HG03060 (cell line): ENCODE measurements at regions not wholly inside any gene's neighbourhood (a gene's known extent, or its start where the extent isn't known, plus 50 kb on each side); places are given as distances from the start of the nearest gene placed in this dataset.
"Not testable (repeated sequence)": the region's sequence is repeated elsewhere in the genome, so short reads cannot be mapped to it uniquely, and the experiment has no call there.

Experiments
- ATAC-seq: cut with Tn5 transposase; IDR thresholded peaks from one replicate; pipeline ENCODE4 v1.9.1; 2021; ENCODE audit warnings: low read depth, moderate number of reproducible peaks; ENCODE audit not compliant: unreplicated experiment

DNA sequence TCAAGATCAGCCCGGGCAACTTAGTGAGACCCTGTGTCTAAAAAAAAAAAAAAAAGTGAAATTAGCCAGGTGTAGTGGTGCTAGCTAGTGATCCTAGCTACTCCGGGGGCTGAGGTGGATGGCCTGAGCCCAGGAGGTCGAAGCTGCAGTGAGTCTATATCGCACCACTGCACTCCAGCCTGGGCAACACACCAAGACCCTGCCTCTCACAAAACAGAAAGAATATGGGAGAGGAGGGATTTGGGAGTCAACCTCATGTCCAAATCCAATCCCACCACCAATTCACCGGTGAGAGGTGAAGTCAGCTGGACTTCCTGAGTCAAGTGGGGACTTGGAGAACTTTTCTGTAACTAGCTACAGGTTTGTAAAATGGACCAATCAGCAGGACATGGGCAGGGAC lies 80.5 kb upstream of the MFGE8 start:
- ATAC-seq, result no peak

DNA sequence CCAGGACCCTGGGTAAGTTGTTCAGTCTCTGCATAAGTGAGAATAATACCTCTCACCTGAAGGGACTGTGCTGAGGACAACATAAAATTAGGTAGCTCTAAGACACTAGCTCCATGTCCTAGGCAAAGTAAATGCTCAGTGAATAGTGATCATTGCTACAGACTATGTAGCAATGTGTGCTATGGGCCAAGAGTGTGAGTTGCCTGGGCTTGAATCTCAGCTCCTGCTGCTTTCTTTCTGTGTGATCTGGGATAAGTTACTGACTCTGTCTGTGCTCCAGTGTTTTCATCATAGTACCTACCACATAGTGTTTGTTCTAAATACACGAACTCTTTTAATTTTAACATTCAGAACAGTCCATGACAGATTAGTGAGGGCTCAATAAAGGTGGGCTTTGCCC lies 81.1 kb upstream of the MFGE8 start:
- ATAC-seq, result no peak

DNA sequence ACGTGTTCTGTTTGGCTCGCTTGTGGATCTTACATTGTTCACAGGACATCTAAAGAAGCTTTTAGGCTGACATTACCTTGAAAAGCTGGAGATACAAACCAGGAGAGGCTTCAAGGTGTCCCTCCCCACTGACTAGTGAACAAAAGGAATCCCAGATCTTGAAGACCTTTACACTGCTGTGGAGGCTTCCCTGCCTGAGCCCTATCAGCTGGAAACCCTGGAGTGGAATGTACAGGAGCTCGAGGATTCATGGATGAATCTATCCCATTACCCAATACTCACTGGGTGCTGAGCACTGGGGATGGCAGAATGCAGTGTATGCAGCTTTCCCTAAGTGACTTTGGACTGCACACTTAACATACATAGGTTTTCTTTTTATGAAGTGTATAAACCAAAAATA lies 82.3 kb upstream of the MFGE8 start:
- no peak for ATAC-seq

GRCh38 chr15:88997531-88997930 lies 84.4 kb upstream of the MFGE8 start:
- no peak for ATAC-seq

DNA sequence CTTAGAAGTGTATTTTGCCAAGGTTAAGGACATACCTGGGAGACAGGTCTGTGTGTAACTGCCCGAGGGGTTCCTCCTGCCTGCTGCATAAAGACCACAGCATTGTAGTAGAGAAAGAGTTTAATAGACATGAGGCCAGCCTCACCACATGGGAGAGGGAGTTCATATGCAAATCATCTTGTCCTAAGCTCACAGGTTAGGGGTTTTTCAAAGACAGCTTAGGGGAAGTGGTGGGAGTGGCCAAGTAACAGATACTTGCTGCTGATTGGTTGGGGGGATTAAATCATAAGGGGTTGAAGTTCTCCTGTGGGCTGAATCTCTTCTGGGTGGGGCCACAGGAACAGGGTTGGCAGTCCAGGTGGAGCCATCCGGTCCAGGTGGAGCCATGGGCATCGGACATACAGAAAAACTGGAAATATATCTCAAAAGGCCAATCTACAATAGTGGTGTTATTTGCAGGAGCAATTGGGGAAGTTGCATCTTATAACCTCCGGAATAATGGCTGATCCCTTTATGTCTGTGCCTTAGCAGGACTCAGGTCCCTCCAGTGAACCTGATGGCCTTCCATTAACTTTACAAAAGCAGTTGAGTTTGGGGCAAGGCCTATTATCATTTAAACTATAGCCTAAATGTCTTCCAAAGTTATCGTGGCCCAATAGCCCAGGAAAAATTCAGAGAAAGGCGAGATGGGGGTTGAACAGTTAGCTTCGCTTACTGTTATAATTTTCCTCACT lies 86.0 kb upstream of the MFGE8 start:
- no peak for ATAC-seq

- not testable (repeated sequence) for ATAC-seq
These were observed 86.5 kb upstream of the ABHD2 start for GRCh38 chr15:89001708-89002275.

GRCh38 chr15:89002281-89002761 lies 85.9 kb upstream of the ABHD2 start:
- peak; percentile 76 for ATAC-seq

- no peak for ATAC-seq
These were observed 85.4 kb upstream of the ABHD2 start for GRCh38 chr15:89002830-89003229.

- no peak for ATAC-seq
These were observed 84.2 kb upstream of the ABHD2 start for GRCh38 chr15:89003865-89004725.

DNA sequence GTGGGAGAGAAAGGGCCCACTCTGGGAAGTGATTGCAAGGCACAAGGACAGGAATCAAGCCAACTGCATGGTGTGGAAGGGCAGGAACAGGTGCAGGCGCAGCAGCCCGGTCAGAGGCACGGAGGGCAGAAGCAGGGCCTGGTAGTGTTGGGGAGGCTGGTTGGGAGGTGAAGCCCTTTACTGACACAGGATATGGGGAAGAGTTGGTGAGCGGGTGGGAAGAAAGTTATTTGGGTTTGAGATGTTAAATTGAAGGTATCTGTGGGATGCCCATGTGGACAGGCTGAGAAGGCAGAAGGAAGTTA lies 83.6 kb upstream of the ABHD2 start:
- no peak for ATAC-seq

DNA sequence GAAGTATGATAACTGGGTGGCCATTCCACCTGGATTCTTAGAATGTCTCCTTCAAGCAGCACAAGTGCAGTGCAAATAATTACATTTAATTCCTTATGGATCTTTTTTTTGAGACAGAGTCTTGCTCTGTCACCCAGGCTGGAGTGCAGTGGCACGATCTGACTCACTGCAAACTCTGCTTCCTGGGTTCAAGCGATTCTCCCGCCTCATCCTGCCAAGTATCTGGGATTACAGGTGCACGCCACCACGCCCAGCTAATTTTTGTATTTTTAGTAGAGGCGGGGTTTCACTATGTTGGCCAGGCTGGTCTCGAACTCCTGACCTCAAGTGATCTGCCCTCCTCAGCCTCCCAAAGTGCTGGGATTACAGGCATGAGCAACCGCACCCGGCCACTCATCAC lies 80.7 kb upstream of the ABHD2 start:
- ATAC-seq, result not testable (repeated sequence)

GRCh38 chr15:89007989-89008388 lies 80.3 kb upstream of the ABHD2 start:
- ATAC-seq, result no peak

GRCh38 chr15:89009080-89009479 lies 79.2 kb upstream of the ABHD2 start:
- ATAC-seq, result no peak

DNA sequence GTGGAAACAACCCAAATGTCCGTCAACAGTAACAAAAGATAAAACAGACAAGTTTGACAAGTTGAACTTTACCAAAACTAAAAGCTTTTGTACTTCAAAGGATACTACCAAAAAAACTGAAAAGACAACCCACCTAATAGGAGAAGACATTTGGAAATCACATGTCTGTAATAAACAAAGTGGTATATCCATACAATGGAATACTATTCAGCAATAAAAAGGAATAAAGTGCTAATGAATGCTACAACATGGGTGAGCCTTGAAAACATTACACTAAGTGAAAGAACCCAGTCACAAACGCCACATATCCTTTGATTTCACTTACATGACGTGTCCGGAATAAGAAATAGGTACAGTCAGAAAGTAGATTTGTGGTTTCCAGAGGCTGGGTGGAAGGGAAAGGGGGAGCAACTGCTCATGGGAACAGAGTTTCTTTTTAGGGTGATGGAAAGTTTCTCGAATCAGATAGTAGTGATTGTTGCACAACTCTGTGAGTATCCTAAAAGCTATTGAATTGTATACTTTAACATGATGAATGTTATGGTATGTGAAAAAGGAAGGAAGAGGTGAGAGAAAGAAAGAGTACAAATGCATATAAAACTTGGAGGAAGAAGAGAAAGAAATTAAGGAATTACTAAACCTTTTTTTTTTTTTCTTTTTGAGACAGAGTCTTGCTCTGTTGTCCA lies 72.7 kb upstream of the ABHD2 start:
- ATAC-seq, result no peak

- ATAC-seq, result no peak
These were observed 71.7 kb upstream of the ABHD2 start for GRCh38 chr15:89016549-89017041.

- no peak for ATAC-seq
These were observed 70.7 kb upstream of the ABHD2 start for GRCh38 chr15:89017370-89018066.

DNA sequence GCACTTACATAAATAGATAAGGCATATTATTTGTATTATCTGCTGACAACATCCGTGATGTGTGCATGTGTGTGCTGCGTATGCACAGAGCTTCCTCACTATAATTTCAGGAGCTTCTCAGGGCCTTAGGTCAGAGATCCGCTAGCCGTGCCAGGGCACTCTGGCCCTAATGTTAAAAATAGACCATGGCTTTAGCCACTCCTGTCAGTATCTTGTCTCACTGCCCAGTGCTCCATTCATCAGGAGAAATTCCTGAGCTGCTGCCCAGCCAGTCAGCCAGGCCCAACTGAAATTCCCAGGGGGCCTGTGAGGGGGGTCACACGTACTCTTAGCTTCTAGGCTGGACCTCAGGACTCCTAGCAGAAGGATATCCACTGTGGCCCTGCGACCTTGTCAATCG lies 70.0 kb upstream of the ABHD2 start:
- ATAC-seq, result no peak

GRCh38 chr15:89019436-89019835 lies 68.8 kb upstream of the ABHD2 start:
- ATAC-seq, result no peak

DNA sequence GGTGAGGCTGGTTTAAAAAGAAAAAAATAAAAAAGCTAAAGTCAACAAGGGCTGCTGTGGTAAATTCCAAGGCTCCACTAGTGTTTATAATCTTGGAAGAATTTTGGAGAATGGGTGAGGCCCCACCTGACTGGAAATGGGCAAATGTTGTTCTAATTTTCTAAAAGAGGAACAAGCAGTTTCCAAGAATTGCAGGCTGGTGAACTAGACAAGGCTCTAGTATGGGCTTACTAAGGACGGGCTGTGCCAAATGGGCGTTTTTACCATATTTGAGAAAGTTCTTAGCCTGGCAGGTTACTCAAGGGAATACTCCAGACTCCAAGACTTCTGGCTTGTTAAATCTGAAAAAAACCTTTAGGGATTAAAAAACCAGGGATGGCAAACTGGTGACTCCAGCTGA lies 67.0 kb upstream of the ABHD2 start:
- ATAC-seq, result no peak

DNA sequence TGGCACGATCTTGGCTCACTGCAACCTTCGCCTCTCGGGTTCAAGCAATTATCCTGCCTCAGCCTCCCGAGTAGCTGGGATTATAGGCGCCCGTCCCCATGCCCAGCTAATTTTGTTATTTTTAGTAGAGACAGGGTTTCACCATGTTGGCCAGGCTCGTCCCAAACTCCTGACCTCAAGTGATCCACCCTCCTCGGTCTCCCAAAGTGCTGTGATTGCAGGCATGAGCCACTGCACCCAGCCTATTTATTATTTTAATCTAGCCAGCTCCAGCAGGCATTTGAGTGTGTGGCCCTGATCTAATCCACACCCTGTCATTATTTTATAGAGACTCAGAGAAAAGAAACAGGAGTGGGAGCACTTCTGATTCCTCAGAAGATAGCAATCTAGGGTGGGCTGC lies 66.4 kb upstream of the ABHD2 start:
- not testable (repeated sequence) for ATAC-seq
